PC-3 (cell line): ENCODE measurements at regions not wholly inside any gene's neighbourhood (a gene's known extent, or its start where the extent isn't known, plus 50 kb on each side); places are given as distances from the start of the nearest gene placed in this dataset.

Experiments
- ATAC-seq: fragments of 200-7000 bp; cut with Tn5 transposase; 2 replicates; pipeline ENCODE4 v1.9.1; 2020; ENCODE audit warnings: mild to moderate bottlenecking, moderate library complexity
- BruUV-seq: library from RNA; stranded (reverse); fragments of 400-500 nt; replicated peaks from 2 replicates; lab custom pipeline; 2021; lab: Mats Ljungman, UMichigan
- CTCF ChIA-PET: fragments of 300-600 bp; sonication (Branson Sonifier 250); formaldehyde crosslinking; loops from one replicate; lab custom pipeline; 2022; ENCODE audit warnings: antibody characterized with exemption; lab: Charles Lee
- POLR2A ChIA-PET: fragments of 300-600 bp; sonication (Branson Sonifier 250); formaldehyde crosslinking; loops from one replicate; lab custom pipeline; 2022; ENCODE audit warnings: antibody characterized with exemption; ENCODE audit not compliant: unreplicated experiment; lab: Charles Lee
- DNase-seq: peaks from one replicate; pipeline ENCODE4 v3.0.0-alpha.2; 2015
- H2AFZ ChIP-seq: fragments of 300-600 bp; sonication (generic); 2 replicates; pipeline ENCODE4 v1.6.0; 2016; ENCODE audit warnings: antibody characterized with exemption, low read length
- H3F3A ChIP-seq: fragments of 300-600 bp; sonication (generic); one replicate; pipeline ENCODE4 v1.6.0; 2017; ENCODE audit warnings: antibody characterized with exemption, low read length, control low read depth, mild to moderate bottlenecking; ENCODE audit not compliant: unreplicated experiment
- H3K27ac ChIP-seq: fragments of 300-600 bp; sonication (generic); 2 replicates; pipeline ENCODE4 v1.5.1; 2016; ENCODE audit warnings: mild to moderate bottlenecking, low read length
- H3K27me3 ChIP-seq: fragments of 300-600 bp; sonication (generic); 2 replicates; pipeline ENCODE4 v1.6.1; 2016; ENCODE audit warnings: low read length, mixed read lengths
- H3K36me3 ChIP-seq: fragments of 300-600 bp; sonication (generic); 2 replicates; pipeline ENCODE4 v1.6.1; 2016; ENCODE audit warnings: low read depth, mixed run types, low read length, mixed read lengths
- H3K4me1 ChIP-seq: fragments of 300-600 bp; sonication (generic); 2 replicates; pipeline ENCODE4 v1.5.1; 2016; ENCODE audit warnings: low read length; ENCODE audit not compliant: insufficient read depth
- H3K4me2 ChIP-seq: fragments of 300-600 bp; sonication (generic); 2 replicates; pipeline ENCODE4 v1.6.0; 2016; ENCODE audit warnings: low read length
- H3K4me3 ChIP-seq: fragments of 300-600 bp; sonication (generic); 2 replicates; pipeline ENCODE4 v1.5.1; 2016; ENCODE audit warnings: mild to moderate bottlenecking, low read length, mixed read lengths
- H3K79me2 ChIP-seq: fragments of 300-600 bp; sonication (generic); 2 replicates; pipeline ENCODE4 v1.6.1; 2017; ENCODE audit warnings: low read length, mixed read lengths
- H3K9ac ChIP-seq: fragments of 300-600 bp; sonication (generic); 2 replicates; pipeline ENCODE4 v1.6.0; 2016; ENCODE audit warnings: mild to moderate bottlenecking, low read length
- H3K9me2 ChIP-seq: fragments of 300-600 bp; sonication (generic); replicated peaks from 2 replicates; pipeline ENCODE4 v1.6.1; 2016; ENCODE audit warnings: mixed run types, low read length, mixed read lengths
- H3K9me3 ChIP-seq: fragments of 300-600 bp; sonication (generic); 2 replicates; pipeline ENCODE4 v1.6.1; 2016; ENCODE audit warnings: low read length, mixed read lengths
- H4K20me1 ChIP-seq: fragments of 300-600 bp; sonication (generic); 2 replicates; pipeline ENCODE4 v1.6.1; 2016; ENCODE audit warnings: low read length, mixed read lengths
- CTCF ChIP-seq: fragments of 300-600 bp; sonication (generic); conservative IDR thresholded peaks from 2 replicates; pipeline ENCODE4 v1.5.1; 2017; ENCODE audit warnings: antibody characterized with exemption, low read depth, mild to moderate bottlenecking, low read length
- EZH2 ChIP-seq: fragments of 300-600 bp; sonication (generic); IDR thresholded peaks from one replicate; pipeline ENCODE4 v1.6.1; 2017; ENCODE audit warnings: antibody characterized with exemption, mild to moderate bottlenecking, low read length; ENCODE audit not compliant: unreplicated experiment
- EZH2phosphoT487 ChIP-seq: fragments of 300-600 bp; sonication (generic); IDR thresholded peaks from 2 replicates; pipeline ENCODE4 v1.6.1; 2018; ENCODE audit warnings: mild to moderate bottlenecking, antibody characterized with exemption, low read length, borderline replicate concordance
- intact Hi-C: fragments of 100-400 bp; cut with micrococcal nuclease; formaldehyde crosslinking; loops from 2 replicates; pipeline ENCODE4 v1.9.0; 2023

- Histone ChIP-seq H3F3A (no peaks in the 10 kb centered on the region), H3K4me1 (no peaks in the 10 kb centered on the region), H3K9me2 (no peaks in the 10 kb centered on the region), H3K9ac (no peak overlapping the region), H3K79me2 (no peaks in the 10 kb centered on the region), H4K20me1 (no peaks in the 10 kb centered on the region), H3K36me3 (no peaks in the 10 kb centered on the region), H2AFZ (no peak overlapping the region), H3K27me3 (peaks cover 5% of the 10 kb centered on the region; the same call in 1 of the 2 replicates), H3K4me3 (no peak overlapping the region), H3K4me2 (no peak overlapping the region), H3K9me3 (no peaks in the 10 kb centered on the region), H3K27ac (no peak overlapping the region)
- DNase-seq (no peak), ATAC-seq (no peak)
- intact Hi-C loops: no loop called here
- ChIA-PET CTCF (no interaction called here), POLR2A (no interaction called here)
- no peak for TF ChIP-seq CTCF
- no peak for TF ChIP-seq EZH2
- no peak for TF ChIP-seq EZH2phosphoT487
- BruUV-seq: no TSS peak
Measured at GRCh38 chr7:50153995-50154394, 60.9 kb upstream of the ZPBP start.

GRCh38 chr7:50153148-50153547 is 60.1 kb upstream of the ZPBP start:
- Histone ChIP-seq H4K20me1 (no peaks in the 10 kb centered on the region), H3K4me3 (no peak overlapping the region), H3K79me2 (no peaks in the 10 kb centered on the region), H3K9ac (no peak overlapping the region), H3K9me3 (no peaks in the 10 kb centered on the region), H3K27ac (no peak overlapping the region), H3K9me2 (no peaks in the 10 kb centered on the region), H3F3A (no peaks in the 10 kb centered on the region), H3K27me3 (peaks cover 5% of the 10 kb centered on the region; the same call in 1 of the 2 replicates), H3K4me1 (no peaks in the 10 kb centered on the region), H2AFZ (no peak overlapping the region), H3K4me2 (no peak overlapping the region), H3K36me3 (no peaks in the 10 kb centered on the region)
- no peak for ATAC-seq
- intact Hi-C loops: no loop called here
- no peak for TF ChIP-seq EZH2
- TF ChIP-seq EZH2phosphoT487: no peak
- no peak for TF ChIP-seq CTCF
- no peak for DNase-seq
- CTCF ChIA-PET: no interaction called here
- POLR2A ChIA-PET: no interaction called here
- no TSS peak for BruUV-seq

- CTCF ChIA-PET: no interaction called here
- ATAC-seq (no peak), DNase-seq (no peak)
- Histone ChIP-seq H3K79me2 (no peaks in the 10 kb centered on the region), H4K20me1 (no peaks in the 10 kb centered on the region), H2AFZ (no peak overlapping the region), H3K36me3 (no peaks in the 10 kb centered on the region), H3K27ac (no peak overlapping the region), H3K4me1 (no peaks in the 10 kb centered on the region), H3K4me2 (no peak overlapping the region), H3K9me2 (no peaks in the 10 kb centered on the region), H3K9ac (no peak overlapping the region), H3K9me3 (no peaks in the 10 kb centered on the region), H3K27me3 (peaks cover 10% of the 10 kb centered on the region), H3K4me3 (no peak overlapping the region), H3F3A (no peaks in the 10 kb centered on the region)
- intact Hi-C loops: no loop called here
- no TSS peak for BruUV-seq
- POLR2A ChIA-PET: no interaction called here
- TF ChIP-seq CTCF (no peak), EZH2 (no peak), EZH2phosphoT487 (no peak)
Measured at GRCh38 chr7:50152486-50152885, 59.4 kb upstream of the ZPBP start.
